GM12892 (cell line): ENCODE measurements at regions not wholly inside any gene's neighbourhood (a gene's known extent, or its start where the extent isn't known, plus 50 kb on each side); places are given as distances from the start of the nearest gene placed in this dataset.

ENCODE experiments used
- POLR2A ChIP-seq: IDR thresholded peaks from 2 replicates; pipeline ENCODE4 v1.6.1; 2011; ENCODE audit warnings: low read depth, low read length, control low read depth
- POLR2AphosphoS5 ChIP-seq: IDR thresholded peaks from 2 replicates; pipeline ENCODE4 v1.6.1; 2011; ENCODE audit warnings: low read depth, low read length, control low read depth
- TAF1 ChIP-seq: IDR thresholded peaks from 2 replicates; pipeline ENCODE4 v1.6.1; 2011; ENCODE audit warnings: low read depth, mild to moderate bottlenecking, control low read depth, low read length, borderline replicate concordance

DNA sequence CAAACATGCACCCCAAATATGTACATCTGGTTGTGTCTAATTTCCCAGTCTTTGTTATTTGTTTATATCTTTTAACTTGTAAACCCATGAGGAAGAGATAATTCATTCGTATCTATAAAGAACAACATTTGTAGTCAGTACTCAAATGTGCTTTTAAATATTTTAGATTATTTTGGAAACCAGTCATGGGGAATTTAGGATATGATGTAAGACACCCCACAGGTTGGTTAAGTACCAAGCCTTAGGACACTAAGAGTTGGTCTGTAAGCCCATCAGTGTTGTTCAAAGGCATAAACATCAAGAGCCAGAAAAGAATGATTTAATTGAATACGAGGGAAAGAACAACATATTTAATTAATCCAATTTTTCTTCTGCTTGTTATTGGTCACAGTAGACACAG lies 421.1 kb upstream of the SEMA3C start:
- no peak for TF ChIP-seq POLR2A
- no peak for TF ChIP-seq POLR2AphosphoS5
- TF ChIP-seq TAF1, result no peak
